Breast epithelium (tissue), 4 donors: ENCODE measurements at regions not wholly inside any gene's neighbourhood (a gene's known extent, or its start where the extent isn't known, plus 50 kb on each side); places are given as distances from the start of the nearest gene placed in this dataset.

Source experiments
- DNase-seq, 2 donors: peaks; one replicate each; pipeline ENCODE4 v3.0.0-alpha.2; 2019; ENCODE audit warnings: low spot score in 2 of 2
- H3K27ac ChIP-seq, 2 donors: fragments of 200-600 bp; sonication (generic) in 1 of 2; one replicate each; pipeline ENCODE4 v1.5.1; 2016 to 2019; ENCODE audit warnings: mild to moderate bottlenecking in 1 of 2
- H3K27me3 ChIP-seq, 2 donors: fragments of 200-600 bp; sonication (generic) in 1 of 2; one replicate each; pipeline versions ENCODE4 v1.5.1 to v1.6.0; 2017 to 2019; ENCODE audit warnings: control low read depth in 1 of 2, mild to moderate bottlenecking in 1 of 2
- H3K36me3 ChIP-seq: fragments of 200-600 bp; one replicate; pipeline ENCODE4 v1.5.1; 2019
- H3K4me1 ChIP-seq, 2 donors: fragments of 200-600 bp; sonication (generic); one replicate each; pipeline ENCODE4 v1.5.1; 2016 to 2019; ENCODE audit warnings: control low read depth in 1 of 2
- H3K4me3 ChIP-seq, 3 donors: fragments of 200-600 bp; sonication (generic); 1 replicate in 2 of 3; 2 replicates in 1 of 3; pipeline ENCODE4 v1.5.1; 2016 to 2019; ENCODE audit warnings: mild to moderate bottlenecking in 3 of 3, moderate library complexity in 2 of 3
- H3K9me3 ChIP-seq, 2 donors: fragments of 200-600 bp; sonication (generic) in 1 of 2; one replicate each; pipeline ENCODE4 v1.5.1; 2016 to 2019; ENCODE audit warnings: control low read depth in 1 of 2
- CTCF ChIP-seq, 3 donors: fragments of 450-650 bp; IDR thresholded peaks; one replicate each; pipeline ENCODE4 v1.5.1; 2016 to 2017; ENCODE audit warnings: antibody characterized with exemption in 3 of 3, mild to moderate bottlenecking in 3 of 3, moderate library complexity in 3 of 3
- POLR2A ChIP-seq: fragments of 450-650 bp; IDR thresholded peaks from one replicate; pipeline ENCODE4 v1.6.1; 2016; ENCODE audit warnings: antibody characterized with exemption, mild to moderate bottlenecking, moderate library complexity
- POLR2AphosphoS5 ChIP-seq, 3 donors: sonication (generic); formaldehyde crosslinking; IDR thresholded peaks; one replicate each; pipeline ENCODE4 v1.6.1; 2017; ENCODE audit warnings: antibody characterized with exemption in 3 of 3
- intact Hi-C: fragments of 100-400 bp; cut with DNase I; formaldehyde crosslinking; loops from one replicate; pipeline ENCODE4 v1.15.1; 2023; ENCODE audit warnings: low total_unique reads

GRCh38 chr11:34795641-34796040 lies 120.5 kb downstream of the APIP start:
- H3K27me3 ChIP-seq, result no peaks in the 10 kb centered on the region
- H3K36me3 ChIP-seq, result no peaks in the 10 kb centered on the region
- no peaks in the 10 kb centered on the region for H3K9me3 ChIP-seq
- no peak overlapping the region for H3K4me3 ChIP-seq
- DNase-seq, result no peak
- H3K27ac ChIP-seq, result no peak overlapping the region
- H3K4me1 ChIP-seq, result peaks cover 4 to 10% of the 10 kb centered on the region in 2 donors
- intact Hi-C loops, result no loop called here
- no peak for TF ChIP-seq POLR2A
- TF ChIP-seq CTCF (IDR thresholded peaks at IDR 0.05), result no peak
- TF ChIP-seq POLR2AphosphoS5 (IDR thresholded peaks at IDR 0.05), result no peak

GRCh38 chr11:34794696-34795095 lies 121.5 kb downstream of the APIP start:
- H3K27ac ChIP-seq, result no peak overlapping the region
- H3K9me3 ChIP-seq, result no peaks in the 10 kb centered on the region
- DNase-seq, result no peak
- intact Hi-C loops, result no loop called here
- TF ChIP-seq CTCF (IDR thresholded peaks at IDR 0.05) (no peak), POLR2A (no peak), POLR2AphosphoS5 (IDR thresholded peaks at IDR 0.05) (no peak)
- no peak overlapping the region for H3K4me3 ChIP-seq
- H3K4me1 ChIP-seq, result peaks cover 4 to 10% of the 10 kb centered on the region in 2 donors
- H3K36me3 ChIP-seq, result no peaks in the 10 kb centered on the region
- H3K27me3 ChIP-seq, result no peaks in the 10 kb centered on the region

GRCh38 chr11:34793666-34794065 lies 122.5 kb downstream of the APIP start:
- Histone ChIP-seq H3K36me3 (no peaks in the 10 kb centered on the region), H3K9me3 (no peaks in the 10 kb centered on the region), H3K27me3 (no peaks in the 10 kb centered on the region), H3K4me3 (no peak overlapping the region), H3K27ac (peak overlapping the region; percentile 80 to 81), H3K4me1 (peaks cover 4 to 10% of the 10 kb centered on the region in 2 donors)
- intact Hi-C loops, result no loop called here
- DNase-seq, result no peak
- no peak for TF ChIP-seq CTCF (IDR thresholded peaks at IDR 0.05)
- no peak for TF ChIP-seq POLR2A
- no peak for TF ChIP-seq POLR2AphosphoS5 (IDR thresholded peaks at IDR 0.05)

- peak; percentile 57 to 83 for DNase-seq
- H3K27ac ChIP-seq, result peak overlapping the region; percentile 80 to 81
- H3K36me3 ChIP-seq, result no peaks in the 10 kb centered on the region
- no peaks in the 10 kb centered on the region for H3K27me3 ChIP-seq
- intact Hi-C loops, result no loop called here
- peak overlapping the region in 1 of 3 donors; percentile 1 for H3K4me3 ChIP-seq
- TF ChIP-seq POLR2A, result no peak
- TF ChIP-seq POLR2AphosphoS5 (IDR thresholded peaks at IDR 0.05), result peak in 2 of 3 donors; percentile 27 to 40
- H3K4me1 ChIP-seq, result peaks cover 4 to 10% of the 10 kb centered on the region in 2 donors
- H3K9me3 ChIP-seq, result no peaks in the 10 kb centered on the region
Observed at GRCh38 chr11:34792814-34793258, 123.3 kb downstream of the APIP start.

- Histone ChIP-seq H3K4me1 (peaks cover 4 to 10% of the 10 kb centered on the region in 2 donors), H3K9me3 (no peaks in the 10 kb centered on the region), H3K27ac (peak overlapping the region; percentile 80 to 81), H3K27me3 (no peaks in the 10 kb centered on the region), H3K4me3 (peak overlapping the region in 1 of 3 donors; percentile 1), H3K36me3 (no peaks in the 10 kb centered on the region)
- TF ChIP-seq CTCF (IDR thresholded peaks at IDR 0.05), result no peak
- no peak for TF ChIP-seq POLR2A
- TF ChIP-seq POLR2AphosphoS5 (IDR thresholded peaks at IDR 0.05), result no peak
- intact Hi-C loops, result no loop called here
- DNase-seq, result no peak
Observed at GRCh38 chr11:34791780-34792542, 124.2 kb downstream of the APIP start.
